GM18508 (cell line): ENCODE measurements at regions not wholly inside any gene's neighbourhood (a gene's known extent, or its start where the extent isn't known, plus 50 kb on each side); places are given as distances from the start of the nearest gene placed in this dataset.
"Not testable (repeated sequence)": the region's sequence is repeated elsewhere in the genome, so short reads cannot be mapped to it uniquely, and the experiment has no call there.

Source experiments
- ATAC-seq: cut with Tn5 transposase; IDR thresholded peaks from one replicate; pipeline ENCODE4 v1.9.1; 2021; ENCODE audit warnings: moderate number of reproducible peaks; ENCODE audit not compliant: insufficient read depth, unreplicated experiment

GRCh38 chr20:19108155-19108554 is 104.3 kb upstream of the SLC24A3 start:
- no peak for ATAC-seq

- no peak for ATAC-seq
Observed at GRCh38 chr20:19110285-19110684, 102.2 kb upstream of the SLC24A3 start.

GRCh38 chr20:19110881-19111460 is 101.5 kb upstream of the SLC24A3 start:
- no peak for ATAC-seq

DNA sequence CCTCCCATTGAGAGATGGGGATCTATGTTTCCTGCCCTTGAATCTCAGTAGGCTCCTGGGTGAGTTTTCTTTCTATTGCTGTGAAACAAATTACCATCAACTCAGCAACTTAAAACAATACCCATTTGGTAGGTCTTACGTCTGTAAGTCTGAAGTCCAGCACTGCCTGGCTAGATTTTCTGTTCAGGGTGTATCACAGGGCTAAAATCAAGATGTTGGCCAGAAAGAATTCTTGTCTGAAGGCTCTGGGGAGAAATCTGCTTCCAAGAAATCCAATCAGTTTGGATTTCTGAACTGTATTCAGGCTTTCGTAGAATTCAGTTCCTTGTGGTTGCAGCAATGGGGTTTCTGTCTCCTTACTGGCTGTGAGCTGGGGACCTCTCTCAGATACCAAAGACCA is 99.6 kb upstream of the SLC24A3 start:
- no peak for ATAC-seq

GRCh38 chr20:19113343-19113930 is 99.0 kb upstream of the SLC24A3 start:
- no peak for ATAC-seq

DNA sequence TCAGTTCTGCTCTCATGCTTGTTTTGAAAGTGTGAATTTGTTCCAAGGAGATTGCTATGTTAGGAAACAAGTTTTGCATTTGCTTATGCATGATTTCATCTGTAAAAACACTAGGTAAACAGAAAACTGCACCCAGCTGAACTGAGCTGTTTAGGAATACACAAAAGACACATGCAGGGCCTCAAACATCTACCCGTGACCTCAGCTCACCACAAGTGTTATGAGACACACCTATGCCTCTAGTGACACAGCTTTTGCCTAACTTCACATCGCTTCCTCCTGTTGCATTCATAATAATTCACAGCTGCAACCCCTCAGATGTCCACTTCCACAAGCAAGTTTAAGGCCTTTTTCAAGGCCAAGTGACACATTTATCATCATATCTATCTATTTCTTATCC is 98.0 kb upstream of the SLC24A3 start:
- no peak for ATAC-seq

- ATAC-seq: no peak
Observed at GRCh38 chr20:19115581-19115980, 96.9 kb upstream of the SLC24A3 start.

GRCh38 chr20:19120011-19120410 is 92.4 kb upstream of the SLC24A3 start:
- no peak for ATAC-seq

DNA sequence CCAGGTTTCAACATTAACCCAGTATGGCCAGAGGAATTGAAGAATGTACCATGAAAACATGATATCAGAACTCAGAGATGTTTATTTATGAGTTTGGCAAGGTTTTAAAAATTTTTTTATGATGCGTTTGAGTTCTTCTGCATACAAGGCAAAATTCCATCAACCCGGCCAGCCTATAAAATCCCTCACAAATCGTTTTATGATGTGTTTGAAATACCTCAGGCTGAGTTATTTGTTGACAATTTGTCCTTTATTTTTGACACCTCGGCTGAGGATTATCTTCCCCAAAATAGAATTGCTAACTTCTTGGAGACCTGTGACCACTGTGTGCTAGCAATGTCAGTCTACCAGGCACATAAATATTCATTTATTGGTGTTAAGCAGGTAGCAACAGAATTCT is 91.9 kb upstream of the SLC24A3 start:
- ATAC-seq: no peak

- no peak for ATAC-seq
Observed at GRCh38 chr20:19121463-19121862, 91.0 kb upstream of the SLC24A3 start.

- no peak for ATAC-seq
Observed at GRCh38 chr20:19121916-19122315, 90.5 kb upstream of the SLC24A3 start.

GRCh38 chr20:19122395-19122794 is 90.0 kb upstream of the SLC24A3 start:
- ATAC-seq: no peak

DNA sequence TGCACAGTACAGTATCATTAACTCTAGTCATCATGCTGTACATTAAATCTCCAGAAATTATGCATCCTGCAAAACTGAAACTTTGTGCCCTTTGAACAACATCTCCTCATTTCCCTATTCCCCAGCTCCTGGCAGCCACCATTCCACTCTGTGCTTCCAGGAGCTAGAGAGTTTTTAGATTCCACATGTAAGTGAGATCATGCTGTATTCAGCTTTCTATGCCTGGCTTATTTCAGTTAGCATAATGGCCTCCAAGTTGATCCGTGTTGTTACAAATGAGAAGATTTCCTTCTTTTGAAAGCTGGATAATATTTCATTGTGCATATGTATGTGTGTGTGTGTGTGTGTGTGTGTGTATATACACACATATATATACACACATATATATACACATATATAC is 86.9 kb upstream of the SLC24A3 start:
- no peak for ATAC-seq

DNA sequence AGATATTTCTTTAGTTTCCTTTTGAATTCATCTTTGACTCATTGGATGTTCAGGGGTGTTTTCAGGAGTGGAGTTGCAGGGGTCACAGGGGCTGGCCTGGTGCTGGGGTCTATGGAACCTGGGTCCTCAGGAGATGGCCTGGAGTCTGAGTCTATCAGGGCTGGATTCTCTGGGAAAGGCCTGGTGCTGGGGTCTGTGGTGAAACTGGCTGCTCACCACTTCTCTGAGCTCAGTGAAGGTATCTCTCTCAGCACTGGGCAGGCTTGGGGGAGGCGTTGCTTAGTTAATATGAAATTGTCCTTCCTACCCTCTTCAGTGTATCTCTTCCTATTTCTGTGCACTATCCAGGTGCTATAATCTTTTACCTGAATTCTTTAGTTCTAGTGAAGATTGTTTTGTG is 83.1 kb upstream of the SLC24A3 start:
- no peak for ATAC-seq

DNA sequence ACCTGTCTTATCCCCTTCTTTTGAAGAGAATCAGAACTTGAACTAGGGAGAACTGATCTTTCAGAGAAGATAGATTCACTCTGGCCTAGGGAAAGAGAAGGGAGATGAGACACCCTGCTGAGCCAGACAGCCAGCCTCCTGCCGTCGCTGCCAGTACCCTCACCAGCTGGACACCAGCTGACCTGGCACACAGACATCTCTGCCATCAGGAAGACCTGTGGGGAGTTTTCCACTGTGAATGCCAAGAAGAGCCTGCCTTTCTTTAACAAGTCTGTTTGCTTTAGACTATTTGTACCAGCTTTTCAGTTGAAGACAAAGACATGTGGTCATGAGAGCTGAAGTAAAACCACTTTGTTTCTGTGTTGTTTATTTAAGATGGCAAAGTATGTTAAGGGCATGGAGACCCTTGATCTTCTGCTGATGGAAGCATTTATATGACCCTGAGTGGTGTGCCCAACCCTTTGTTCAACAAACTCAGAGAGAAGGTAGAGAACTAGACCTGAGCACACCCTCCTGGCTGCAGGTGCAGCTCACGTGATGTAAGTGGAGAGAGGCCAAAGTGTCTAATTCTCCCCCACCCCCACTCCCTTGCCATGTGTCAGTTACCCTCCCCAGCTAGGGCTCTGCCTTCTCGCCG is 82.3 kb upstream of the SLC24A3 start:
- no peak for ATAC-seq

DNA sequence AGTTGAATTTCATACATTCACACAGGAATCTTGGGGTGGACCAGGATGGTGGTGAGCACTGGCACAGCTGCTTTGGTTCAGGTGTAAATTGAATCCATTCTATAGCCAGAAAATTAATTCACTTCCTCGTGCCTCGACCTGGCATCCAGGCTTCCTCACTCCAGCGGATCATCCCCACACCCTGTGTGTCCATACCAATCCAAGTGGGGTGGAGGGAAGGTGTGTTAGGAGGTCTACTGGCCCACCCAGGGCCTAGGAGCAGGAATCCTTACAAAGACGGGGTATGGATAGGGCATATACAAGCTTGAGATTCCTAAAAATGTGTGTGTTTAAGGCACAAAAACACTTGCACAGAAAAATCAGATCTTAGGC is 81.8 kb upstream of the SLC24A3 start:
- ATAC-seq: no peak

DNA sequence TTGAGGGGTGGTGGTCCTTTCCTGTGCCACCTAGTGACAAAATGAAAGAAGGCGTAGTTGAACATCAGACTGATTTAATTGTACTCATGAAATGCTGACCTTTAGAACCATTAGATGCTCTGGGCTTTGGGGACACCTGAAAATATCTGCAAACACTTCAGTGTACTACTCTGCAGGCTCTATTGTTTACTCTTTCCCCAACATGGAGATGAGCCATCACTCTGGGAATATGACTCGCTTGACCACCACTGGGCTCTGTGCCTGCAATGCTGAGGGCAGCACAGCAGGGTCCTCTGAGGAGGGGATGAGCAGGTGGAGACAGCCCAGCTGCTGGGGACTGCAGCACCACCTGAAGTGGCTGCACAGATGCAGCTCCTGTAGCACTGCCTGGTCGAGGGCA is 74.8 kb upstream of the SLC24A3 start:
- no peak for ATAC-seq

- ATAC-seq: no peak
Observed at GRCh38 chr20:19138758-19139157, 73.7 kb upstream of the SLC24A3 start.

- ATAC-seq: not testable (repeated sequence)
Observed at GRCh38 chr20:19139584-19139983, 72.9 kb upstream of the SLC24A3 start.

- no peak for ATAC-seq
Observed at GRCh38 chr20:19141998-19142397, 70.4 kb upstream of the SLC24A3 start.

GRCh38 chr20:19143890-19144289 is 68.6 kb upstream of the SLC24A3 start:
- ATAC-seq: no peak

- no peak for ATAC-seq
Observed at GRCh38 chr20:19161336-19161735, 51.1 kb upstream of the SLC24A3 start.
